IPS-15b (cell line): ENCODE measurements at regions not wholly inside any gene's neighbourhood (a gene's known extent, or its start where the extent isn't known, plus 50 kb on each side); places are given as distances from the start of the nearest gene placed in this dataset.

ENCODE experiments used
- H3K27me3 ChIP-seq: one replicate; pipeline ENCODE4 v1.6.1; 2013; ENCODE audit warnings: low read length; ENCODE audit not compliant: control insufficient read depth, insufficient read depth
- H3K36me3 ChIP-seq: one replicate; pipeline ENCODE4 v1.6.1; 2013; ENCODE audit warnings: low read length; ENCODE audit not compliant: control insufficient read depth, insufficient read depth
- H3K4me1 ChIP-seq: one replicate; pipeline ENCODE4 v1.6.1; 2013; ENCODE audit warnings: mild to moderate bottlenecking, low read length; ENCODE audit not compliant: control insufficient read depth, insufficient read depth
- H3K4me3 ChIP-seq: one replicate; pipeline ENCODE4 v1.5.1; 2013; ENCODE audit warnings: low read depth, low read length
- H3K9ac ChIP-seq: one replicate; pipeline ENCODE4 v1.6.1; 2013; ENCODE audit warnings: low read depth, mild to moderate bottlenecking, low read length
- H3K9me3 ChIP-seq: one replicate; pipeline ENCODE4 v1.6.1; 2013; ENCODE audit warnings: mild to moderate bottlenecking, low read length; ENCODE audit not compliant: control insufficient read depth, insufficient read depth

- Histone ChIP-seq H3K27me3 (no peaks in the 10 kb centered on the region), H3K36me3 (no peaks in the 10 kb centered on the region), H3K4me3 (no peak overlapping the region), H3K4me1 (no peaks in the 10 kb centered on the region), H3K9ac (no peak overlapping the region), H3K9me3 (no peaks in the 10 kb centered on the region)
Measured at GRCh38 chr22:49425356-49425755, 402.3 kb downstream of the BRD1 start.

DNA sequence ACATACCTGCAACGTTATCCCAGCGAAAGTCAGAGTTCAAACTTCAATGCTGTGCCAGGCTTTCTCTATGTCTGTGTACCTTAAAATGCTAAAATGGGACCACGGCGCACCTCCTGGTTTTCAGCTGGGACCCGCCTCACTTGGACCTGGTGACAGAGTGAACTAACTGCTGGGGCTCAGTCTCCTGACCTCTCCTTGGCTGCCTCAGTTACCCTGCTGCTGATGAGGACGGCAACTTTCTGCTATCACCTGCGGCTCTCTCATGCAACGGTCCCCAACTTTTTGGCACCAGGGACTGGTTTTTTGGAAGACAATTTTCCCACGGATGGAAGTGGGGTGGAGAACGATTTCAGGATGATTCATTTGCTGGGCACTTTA, 402.8 kb downstream of the BRD1 start:
- Histone ChIP-seq H3K9ac (no peak overlapping the region), H3K27me3 (no peaks in the 10 kb centered on the region), H3K4me1 (no peaks in the 10 kb centered on the region), H3K4me3 (no peak overlapping the region), H3K36me3 (no peaks in the 10 kb centered on the region), H3K9me3 (no peaks in the 10 kb centered on the region)

DNA sequence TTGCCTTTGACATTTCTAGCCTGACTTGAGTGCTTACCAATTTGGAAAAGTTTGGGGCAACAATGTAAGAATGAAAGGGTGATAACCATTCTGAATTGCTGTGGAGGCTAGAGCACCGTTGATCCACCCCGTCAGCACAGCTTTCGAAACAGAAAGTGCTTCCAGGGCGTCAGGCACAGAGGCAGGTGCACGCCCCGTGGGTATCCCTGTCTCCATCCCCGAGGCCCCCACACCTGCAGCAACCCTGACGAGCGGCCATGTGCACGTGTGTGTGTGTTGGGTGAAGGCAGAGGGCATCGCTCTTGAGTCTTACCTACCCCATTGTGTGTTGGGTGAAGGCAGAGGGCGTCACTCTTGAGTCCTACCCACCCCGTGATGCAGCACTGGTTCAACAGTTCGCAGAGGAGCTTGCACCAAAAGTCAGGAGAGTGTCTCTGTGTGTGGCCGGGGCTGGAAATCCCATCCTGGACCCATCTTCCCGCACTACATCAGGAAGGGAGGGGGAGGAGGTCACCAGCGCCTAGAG, 404.5 kb downstream of the BRD1 start:
- Histone ChIP-seq H3K36me3 (no peaks in the 10 kb centered on the region), H3K27me3 (no peaks in the 10 kb centered on the region), H3K9me3 (no peaks in the 10 kb centered on the region), H3K4me3 (no peak overlapping the region), H3K4me1 (no peaks in the 10 kb centered on the region), H3K9ac (no peak overlapping the region)

- H3K9me3 ChIP-seq = no peaks in the 10 kb centered on the region
- H3K4me1 ChIP-seq = no peaks in the 10 kb centered on the region
- no peak overlapping the region for H3K9ac ChIP-seq
Measured at GRCh38 chr22:49422701-49423100, 405.0 kb downstream of the BRD1 start.

DNA sequence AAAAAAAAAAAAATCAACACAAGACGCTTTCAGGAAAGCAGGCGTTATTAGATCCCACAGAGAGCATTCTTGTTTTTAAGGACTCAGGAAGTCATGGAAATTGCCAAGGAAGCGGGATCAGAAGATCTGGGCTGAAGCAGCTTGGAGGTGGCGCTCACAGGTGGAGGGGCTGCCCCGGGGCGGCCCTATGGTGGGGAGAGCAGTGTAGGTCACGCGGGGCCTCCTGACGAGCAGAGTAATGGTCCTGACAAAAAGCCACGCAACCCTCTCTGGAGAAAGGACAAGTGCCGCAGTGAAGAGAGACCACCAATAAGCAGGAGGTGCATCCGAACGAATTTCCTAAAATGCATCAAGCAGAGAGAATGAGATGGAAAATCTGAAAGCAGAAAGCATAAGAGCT, 407.0 kb downstream of the BRD1 start:
- no peaks in the 10 kb centered on the region for H3K9me3 ChIP-seq
- no peaks in the 10 kb centered on the region for H3K36me3 ChIP-seq
- H3K27me3 ChIP-seq = no peaks in the 10 kb centered on the region
- H3K9ac ChIP-seq = no peak overlapping the region
- no peaks in the 10 kb centered on the region for H3K4me1 ChIP-seq
- no peak overlapping the region for H3K4me3 ChIP-seq

More at GRCh38 chr22:49422701-49423100, 405.0 kb downstream of the BRD1 start:
- Histone ChIP-seq H3K4me3 (no peak overlapping the region), H3K36me3 (no peaks in the 10 kb centered on the region), H3K27me3 (no peaks in the 10 kb centered on the region)

GRCh38 chr22:49419661-49420060, 408.0 kb downstream of the BRD1 start:
- Histone ChIP-seq H3K4me3 (no peak overlapping the region), H3K4me1 (no peaks in the 10 kb centered on the region), H3K9ac (no peak overlapping the region), H3K27me3 (no peaks in the 10 kb centered on the region), H3K36me3 (no peaks in the 10 kb centered on the region), H3K9me3 (no peaks in the 10 kb centered on the region)

DNA sequence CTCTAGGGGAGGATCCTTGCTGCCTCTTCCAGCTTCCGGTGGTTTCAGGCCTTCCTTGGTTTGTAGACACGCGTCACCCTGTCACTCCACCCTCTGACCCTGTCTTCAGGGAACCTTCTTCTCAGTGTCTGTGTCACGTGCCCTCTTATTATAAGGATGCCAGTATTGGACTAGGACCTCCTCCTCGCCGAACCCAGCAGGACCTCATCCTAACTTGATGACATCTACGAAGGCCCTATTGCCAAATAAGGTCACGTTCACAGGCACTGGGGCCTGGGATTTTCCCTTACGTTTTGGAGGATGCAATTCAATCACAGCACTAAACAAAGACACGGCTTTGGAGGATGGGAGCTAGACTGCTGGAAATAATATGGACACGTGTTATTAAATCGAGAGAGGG, 408.7 kb downstream of the BRD1 start:
- H3K4me3 ChIP-seq = no peak overlapping the region
- H3K9ac ChIP-seq = no peak overlapping the region
- no peaks in the 10 kb centered on the region for H3K27me3 ChIP-seq
- no peaks in the 10 kb centered on the region for H3K4me1 ChIP-seq
- H3K9me3 ChIP-seq = no peaks in the 10 kb centered on the region
- no peaks in the 10 kb centered on the region for H3K36me3 ChIP-seq

GRCh38 chr22:49418341-49418894, 409.3 kb downstream of the BRD1 start:
- no peak overlapping the region for H3K9ac ChIP-seq
- H3K4me1 ChIP-seq = no peaks in the 10 kb centered on the region
- H3K4me3 ChIP-seq = no peak overlapping the region
- H3K27me3 ChIP-seq = no peaks in the 10 kb centered on the region
- H3K9me3 ChIP-seq = no peaks in the 10 kb centered on the region
- H3K36me3 ChIP-seq = no peaks in the 10 kb centered on the region

DNA sequence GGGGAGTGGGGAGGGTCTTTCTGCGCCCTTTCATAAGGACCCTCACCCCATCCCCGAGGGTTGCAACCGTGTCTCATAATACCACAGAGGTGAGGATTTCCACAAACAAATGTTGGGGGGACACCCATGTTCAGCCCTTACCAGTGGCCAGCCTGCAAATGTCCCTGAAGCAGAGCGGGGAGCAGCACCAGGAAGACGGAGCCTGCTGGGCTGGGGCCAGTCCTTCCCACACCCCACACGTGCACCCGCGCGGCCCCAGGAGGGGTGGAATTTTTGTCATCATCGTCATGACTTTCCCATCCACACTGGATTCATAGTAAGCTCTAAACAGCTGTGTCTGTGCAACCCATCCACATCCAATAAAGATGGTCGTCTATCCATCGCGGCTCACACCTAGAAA, 409.8 kb downstream of the BRD1 start:
- no peaks in the 10 kb centered on the region for H3K4me1 ChIP-seq
- no peaks in the 10 kb centered on the region for H3K9me3 ChIP-seq
- no peak overlapping the region for H3K9ac ChIP-seq
- no peak overlapping the region for H3K4me3 ChIP-seq
- no peaks in the 10 kb centered on the region for H3K36me3 ChIP-seq
- H3K27me3 ChIP-seq = no peaks in the 10 kb centered on the region

GRCh38 chr22:49417326-49417725, 410.3 kb downstream of the BRD1 start:
- H3K9ac ChIP-seq = no peak overlapping the region
- no peaks in the 10 kb centered on the region for H3K9me3 ChIP-seq
- H3K27me3 ChIP-seq = no peaks in the 10 kb centered on the region
- H3K4me1 ChIP-seq = no peaks in the 10 kb centered on the region
- H3K36me3 ChIP-seq = no peaks in the 10 kb centered on the region
- H3K4me3 ChIP-seq = no peak overlapping the region

DNA sequence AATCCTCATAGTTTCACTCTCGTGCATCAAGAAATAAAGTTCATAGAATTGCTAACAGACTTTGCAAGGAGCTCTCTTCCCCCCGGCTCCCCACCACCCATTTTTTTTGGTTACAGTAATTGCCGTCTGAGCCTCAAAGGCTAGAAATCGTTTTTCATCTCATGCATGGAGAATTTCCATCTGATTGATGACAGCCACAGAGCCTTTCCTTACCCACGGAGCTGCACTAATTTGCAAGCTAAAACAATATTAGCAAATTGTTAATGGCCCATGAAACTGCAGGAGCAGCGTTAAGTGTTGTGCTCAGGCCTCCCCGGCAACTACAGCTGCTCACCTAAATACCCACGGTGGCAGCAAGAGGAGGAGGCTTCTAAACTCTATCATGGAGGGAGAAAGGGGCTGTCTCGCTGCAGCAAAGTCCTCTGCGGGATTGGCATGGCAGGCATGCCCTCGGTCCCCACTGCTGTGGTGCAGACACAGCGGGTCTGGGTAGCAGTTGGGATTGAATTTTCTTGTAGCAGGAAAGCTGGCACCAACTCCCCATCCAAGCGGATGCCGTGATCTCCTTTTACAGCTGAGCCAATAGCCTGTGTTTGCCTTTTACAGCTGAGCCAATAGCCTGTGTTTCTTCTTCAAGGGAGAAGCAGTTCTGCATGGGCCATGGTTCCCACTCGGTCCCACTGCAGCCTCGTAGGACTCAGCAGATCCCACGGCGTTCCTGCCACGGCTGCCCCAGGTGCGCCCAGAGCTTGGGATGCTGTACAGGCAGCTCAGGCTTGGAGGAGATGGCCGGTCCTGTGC, 412.3 kb downstream of the BRD1 start:
- H3K4me3 ChIP-seq = no peak overlapping the region
- no peaks in the 10 kb centered on the region for H3K9me3 ChIP-seq
- no peaks in the 10 kb centered on the region for H3K36me3 ChIP-seq
- H3K27me3 ChIP-seq = no peaks in the 10 kb centered on the region
- no peaks in the 10 kb centered on the region for H3K4me1 ChIP-seq
- H3K9ac ChIP-seq = no peak overlapping the region

DNA sequence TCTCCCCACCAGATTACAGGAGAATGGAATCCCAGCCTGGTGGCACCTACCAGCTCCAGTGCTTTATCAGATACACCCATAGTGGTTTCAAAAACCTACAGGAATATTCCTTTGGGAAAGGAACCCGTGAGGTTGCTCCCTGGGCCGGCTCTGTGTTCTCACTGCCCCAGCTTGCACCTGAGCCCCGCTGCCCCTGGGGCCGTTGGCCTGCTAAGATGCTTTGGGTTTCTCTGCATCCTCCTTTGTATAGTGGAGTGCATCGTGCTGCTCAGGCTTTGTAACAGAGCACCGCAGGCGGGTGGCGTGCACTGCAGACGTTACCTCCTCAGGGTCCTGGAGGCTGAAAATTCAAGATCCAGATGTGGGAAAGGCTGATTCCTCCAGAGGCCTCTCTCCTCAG, 414.1 kb downstream of the BRD1 start:
- H3K9me3 ChIP-seq = no peaks in the 10 kb centered on the region
- H3K27me3 ChIP-seq = no peaks in the 10 kb centered on the region
- no peak overlapping the region for H3K4me3 ChIP-seq
- H3K4me1 ChIP-seq = no peaks in the 10 kb centered on the region
- no peaks in the 10 kb centered on the region for H3K36me3 ChIP-seq
- H3K9ac ChIP-seq = no peak overlapping the region
